Keratinocyte (primary cell): ENCODE measurements at regions not wholly inside any gene's neighbourhood (a gene's known extent, or its start where the extent isn't known, plus 50 kb on each side); places are given as distances from the start of the nearest gene placed in this dataset.

Experiments used
- CTCF ChIP-seq, 3 experiments: IDR thresholded peaks in 1 of 3; conservative IDR thresholded peaks in 1 of 3; optimal IDR thresholded peaks in 1 of 3; 2 replicates in 2 of 3; 3 replicates in 1 of 3; pipeline versions ENCODE3 to v1.5.1; 2011; ENCODE audit warnings: low read length in 3 of 3, mild to moderate bottlenecking in 3 of 3, moderate library complexity in 2 of 3, control low read depth in 1 of 3, inconsistent platforms in 1 of 3; ENCODE audit not compliant: insufficient read depth in 2 of 3; ENCODE audit errors: extremely low read depth in 1 of 3
- EZH2 ChIP-seq: IDR thresholded peaks from one replicate; pipeline ENCODE4 v1.6.1; 2012; ENCODE audit warnings: inconsistent platforms, mild to moderate bottlenecking, low read length, moderate library complexity

- TF ChIP-seq EZH2 (no peak), CTCF (optimal IDR thresholded peaks at IDR 0.05 in 1 of 3, IDR thresholded peaks at IDR 0.05 in 1 of 3, conservative IDR thresholded peaks at IDR 0.05 in 1 of 3; ENCODE audit: extremely low read depth in 1 of 3, insufficient read depth in 2 of 3, low read length in 3 of 3) (no peak)
These were observed 215.6 kb upstream of the POU3F3 start for GRCh38 chr2:104638190-104638858.
